Cardiac muscle cell (in vitro differentiated cells and primary cell): ENCODE measurements at regions not wholly inside any gene's neighbourhood (a gene's known extent, or its start where the extent isn't known, plus 50 kb on each side); places are given as distances from the start of the nearest gene placed in this dataset.

Source experiments
- DNase-seq, 2 donors: peaks; one replicate each; pipeline versions ENCODE4 v3.0.0 to v3.0.0-alpha.2; 2010 to 2017; ENCODE audit warnings: low read depth in 1 of 2, low spot score in 1 of 2
- H3K27ac ChIP-seq: fragments of 200-600 bp; sonication (generic); 2 replicates; pipeline ENCODE4 v1.5.1; 2016
- H3K27me3 ChIP-seq: fragments of 200-600 bp; sonication (generic); 2 replicates; pipeline ENCODE4 v1.6.0; 2016; ENCODE audit warnings: control low read depth
- H3K36me3 ChIP-seq: fragments of 200-600 bp; sonication (generic); 2 replicates; pipeline ENCODE4 v1.5.1; 2016; ENCODE audit warnings: control low read depth
- H3K4me1 ChIP-seq: fragments of 200-600 bp; sonication (generic); 2 replicates; pipeline ENCODE4 v1.8.1; 2017; ENCODE audit warnings: low read depth, mild to moderate bottlenecking, mixed run types
- H3K4me3 ChIP-seq: fragments of 200-600 bp; sonication (generic); 2 replicates; pipeline ENCODE4 v1.5.1; 2016; ENCODE audit warnings: mild to moderate bottlenecking
- H3K9me3 ChIP-seq: fragments of 200-600 bp; sonication (generic); 2 replicates; pipeline ENCODE4 v1.5.1; 2017; ENCODE audit warnings: low read depth, mild to moderate bottlenecking, control low read depth
- CTCF ChIP-seq: IDR thresholded peaks from 2 replicates; pipeline ENCODE4 v1.5.1; 2012; ENCODE audit warnings: low read depth, mild to moderate bottlenecking, low read length

DNA sequence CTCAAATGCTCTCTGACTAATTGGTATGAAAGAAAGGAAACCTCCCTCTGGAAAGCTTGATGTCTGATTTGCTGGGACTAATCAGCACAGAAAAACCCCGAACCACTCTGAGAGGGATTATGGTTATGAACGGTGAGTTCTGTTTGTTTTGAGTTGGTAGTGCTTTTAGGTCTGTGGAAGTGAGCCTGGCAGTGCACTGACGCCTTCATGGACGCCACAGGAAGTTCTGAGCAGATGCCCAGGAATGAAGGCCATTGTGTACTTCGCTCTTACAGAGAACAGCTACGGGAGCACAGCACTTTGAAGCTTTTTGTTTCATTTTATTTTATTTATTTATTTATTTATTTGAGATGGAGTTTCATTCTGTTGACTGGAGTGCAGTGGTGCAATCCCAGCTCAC is 754.1 kb downstream of the QKI start:
- Histone ChIP-seq H3K4me3 (no peak overlapping the region), H3K9me3 (no peaks in the 10 kb centered on the region), H3K27me3 (no peaks in the 10 kb centered on the region), H3K4me1 (no peaks in the 10 kb centered on the region), H3K36me3 (no peaks in the 10 kb centered on the region), H3K27ac (no peak overlapping the region)
- TF ChIP-seq CTCF: no peak
- no peak for DNase-seq

DNA sequence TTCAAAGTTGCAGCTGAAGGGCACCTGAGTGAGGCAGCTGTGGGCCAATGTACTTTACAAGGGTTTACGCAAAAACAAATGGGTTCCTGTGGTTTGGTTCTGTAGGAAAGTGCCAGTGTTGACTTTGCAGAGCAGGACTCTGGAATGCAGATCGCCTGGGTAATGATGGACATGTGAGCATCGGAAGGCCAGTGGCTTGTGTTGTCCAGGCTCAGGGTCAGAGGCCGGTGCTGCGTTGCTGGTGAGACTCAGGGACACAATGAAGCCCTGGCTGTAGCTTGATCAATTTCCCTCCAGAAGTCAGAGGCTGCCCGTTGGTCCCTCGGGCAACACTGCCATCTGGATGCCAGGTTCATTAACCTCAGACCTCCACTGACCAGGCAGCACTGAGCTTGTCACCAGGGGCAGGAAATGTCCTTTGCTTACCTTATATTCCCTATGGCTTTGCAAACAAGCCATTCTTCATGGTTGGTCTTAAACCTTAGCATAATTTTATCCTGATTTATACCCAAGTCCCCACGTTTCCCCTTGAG is 753.4 kb downstream of the QKI start:
- no peaks in the 10 kb centered on the region for H3K36me3 ChIP-seq
- no peak overlapping the region for H3K4me3 ChIP-seq
- DNase-seq: no peak
- H3K4me1 ChIP-seq: no peaks in the 10 kb centered on the region
- H3K27me3 ChIP-seq: no peaks in the 10 kb centered on the region
- no peak for TF ChIP-seq CTCF
- no peak overlapping the region for H3K27ac ChIP-seq
- H3K9me3 ChIP-seq: no peaks in the 10 kb centered on the region

- Histone ChIP-seq H3K27me3 (no peaks in the 10 kb centered on the region), H3K4me1 (no peaks in the 10 kb centered on the region), H3K27ac (no peak overlapping the region), H3K9me3 (no peaks in the 10 kb centered on the region), H3K4me3 (no peak overlapping the region), H3K36me3 (no peaks in the 10 kb centered on the region)
- no peak for DNase-seq
- TF ChIP-seq CTCF: no peak
These were observed 752.5 kb downstream of the QKI start for GRCh38 chr6:164166996-164167395.

DNA sequence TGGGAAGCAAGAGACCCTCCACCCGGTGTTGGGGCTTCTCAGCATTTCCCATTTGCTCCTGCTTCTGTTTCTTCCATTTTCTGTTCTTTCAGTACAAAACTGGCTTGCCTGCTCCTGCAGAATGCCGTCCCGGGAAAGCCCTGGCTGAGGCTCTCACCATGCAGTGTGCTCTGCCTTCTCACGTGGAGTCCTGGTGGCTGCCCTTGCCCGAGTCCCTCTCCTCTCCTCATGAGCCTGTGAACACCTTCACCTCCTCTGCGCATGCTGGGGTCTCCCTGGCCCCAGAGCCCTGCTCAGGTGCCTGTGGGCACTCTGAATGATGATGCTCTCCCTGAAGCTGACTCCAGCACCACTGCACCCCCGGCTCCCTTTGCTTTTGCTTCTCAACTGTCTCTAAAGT is 752.0 kb downstream of the QKI start:
- TF ChIP-seq CTCF: no peak
- H3K9me3 ChIP-seq: no peaks in the 10 kb centered on the region
- no peak for DNase-seq
- no peak overlapping the region for H3K4me3 ChIP-seq
- H3K27ac ChIP-seq: no peak overlapping the region
- H3K36me3 ChIP-seq: no peaks in the 10 kb centered on the region
- H3K27me3 ChIP-seq: no peaks in the 10 kb centered on the region
- no peaks in the 10 kb centered on the region for H3K4me1 ChIP-seq

- DNase-seq: no peak
- Histone ChIP-seq H3K27ac (no peak overlapping the region), H3K4me3 (no peak overlapping the region), H3K27me3 (no peaks in the 10 kb centered on the region), H3K36me3 (no peaks in the 10 kb centered on the region), H3K9me3 (no peaks in the 10 kb centered on the region), H3K4me1 (no peaks in the 10 kb centered on the region)
- no peak for TF ChIP-seq CTCF
These were observed 750.4 kb downstream of the QKI start for GRCh38 chr6:164164876-164165275.

GRCh38 chr6:164163239-164163638 is 748.7 kb downstream of the QKI start:
- Histone ChIP-seq H3K4me3 (no peak overlapping the region), H3K9me3 (no peaks in the 10 kb centered on the region), H3K4me1 (no peaks in the 10 kb centered on the region), H3K27me3 (no peaks in the 10 kb centered on the region), H3K27ac (no peak overlapping the region), H3K36me3 (no peaks in the 10 kb centered on the region)
- DNase-seq: no peak
- TF ChIP-seq CTCF: no peak
